CD4-positive, CD25-positive, alpha-beta regulatory T cell (primary cell): ENCODE measurements at regions not wholly inside any gene's neighbourhood (a gene's known extent, or its start where the extent isn't known, plus 50 kb on each side); places are given as distances from the start of the nearest gene placed in this dataset.

Experiments used
- ATAC-seq, 2 donors: fragments of 150-1000 bp; cut with Tn5 transposase; one replicate each; pipeline ENCODE4 v1.10.0; 2021; ENCODE audit warnings: low read depth in 2 of 2, moderate number of reproducible peaks in 2 of 2, moderate library complexity in 1 of 2
- DNase-seq, 3 donors: peaks; one replicate each; pipeline versions ENCODE4 v3.0.0 to v3.0.0-alpha.2; 2012 to 2022; ENCODE audit warnings: mixed read lengths in 1 of 3
- H3K27ac ChIP-seq: one replicate; pipeline ENCODE4 v1.7.0; 2013; ENCODE audit warnings: mild to moderate bottlenecking, low read length; ENCODE audit not compliant: insufficient read depth, poor library complexity, severe bottlenecking
- H3K27me3 ChIP-seq: one replicate; pipeline ENCODE4 v1.7.0; 2013; ENCODE audit warnings: low read length; ENCODE audit not compliant: control insufficient read depth, insufficient read depth
- H3K36me3 ChIP-seq: one replicate; pipeline ENCODE4 v1.7.0; 2013; ENCODE audit warnings: mild to moderate bottlenecking, low read length, moderate library complexity; ENCODE audit not compliant: control insufficient read depth, insufficient read depth
- H3K4me1 ChIP-seq: 2 replicates; pipeline ENCODE4 v1.7.0; 2013; ENCODE audit warnings: mild to moderate bottlenecking, low read length; ENCODE audit not compliant: insufficient read depth, control insufficient read depth, poor library complexity, severe bottlenecking
- H3K4me3 ChIP-seq: one replicate; pipeline ENCODE4 v1.7.0; 2013; ENCODE audit warnings: low read depth, mild to moderate bottlenecking, low read length, moderate library complexity
- H3K9me3 ChIP-seq, 2 experiments: 1 replicate in 1 of 2; 2 replicates in 1 of 2; pipeline ENCODE4 v1.7.0; 2013; ENCODE audit warnings: low read length in 2 of 2, mild to moderate bottlenecking in 1 of 2, moderate library complexity in 1 of 2; ENCODE audit not compliant: control insufficient read depth in 2 of 2
- H3K27ac Mint-ChIP-seq, 3 donors: one replicate each; pipeline ENCODE4 v1.8.0; 2020 to 2022; ENCODE audit warnings: mild to moderate bottlenecking in 3 of 3, mixed read lengths in 3 of 3, moderate library complexity in 2 of 3
- H3K27me3 Mint-ChIP-seq: one replicate; pipeline ENCODE4 v1.8.0; 2022; ENCODE audit warnings: mild to moderate bottlenecking, mixed read lengths
- H3K36me3 Mint-ChIP-seq: one replicate; pipeline ENCODE4 v1.8.0; 2020; ENCODE audit warnings: mixed read lengths
- H3K4me1 Mint-ChIP-seq, 4 donors: one replicate each; pipeline ENCODE4 v1.8.0; 2020 to 2022; ENCODE audit warnings: mixed read lengths in 4 of 4, mild to moderate bottlenecking in 1 of 4
- H3K4me3 Mint-ChIP-seq, 4 donors: one replicate each; pipeline ENCODE4 v1.8.0; 2020 to 2022; ENCODE audit warnings: mild to moderate bottlenecking in 4 of 4, mixed read lengths in 4 of 4, moderate library complexity in 3 of 4
- H3K9me3 Mint-ChIP-seq, 7 donors: one replicate each; pipeline ENCODE4 v1.8.0; 2020 to 2022; ENCODE audit warnings: mixed read lengths in 7 of 7, mild to moderate bottlenecking in 3 of 7, moderate library complexity in 2 of 7

GRCh38 chr2:355773-356172, 67.9 kb upstream of the ALKAL2 start:
- Mint-ChIP-seq H3K4me1 (no peaks in the 10 kb centered on the region), H3K9me3 (peaks cover 0 to 6% (median 1%) of the 10 kb centered on the region in 7 donors), H3K4me3 (no peak overlapping the region), H3K27ac (no peak overlapping the region), H3K36me3 (no peaks in the 10 kb centered on the region), H3K27me3 (peaks cover 25% of the 10 kb centered on the region)
- no peaks in the 10 kb centered on the region for H3K27me3 ChIP-seq
- no peak for DNase-seq
- no peaks in the 10 kb centered on the region for H3K9me3 ChIP-seq
- H3K4me1 ChIP-seq = no peaks in the 10 kb centered on the region
- H3K36me3 ChIP-seq = no peaks in the 10 kb centered on the region
- no peak for ATAC-seq
- no peak overlapping the region for H3K27ac ChIP-seq
- no peak overlapping the region for H3K4me3 ChIP-seq

GRCh38 chr2:352696-353095, 64.8 kb upstream of the ALKAL2 start:
- no peak overlapping the region for H3K4me3 ChIP-seq
- Mint-ChIP-seq H3K4me3 (no peak overlapping the region), H3K4me1 (no peaks in the 10 kb centered on the region), H3K9me3 (no peaks in the 10 kb centered on the region), H3K27ac (no peak overlapping the region), H3K27me3 (peaks cover 23% of the 10 kb centered on the region), H3K36me3 (no peaks in the 10 kb centered on the region)
- H3K9me3 ChIP-seq = no peaks in the 10 kb centered on the region
- H3K27ac ChIP-seq = no peak overlapping the region
- H3K36me3 ChIP-seq = no peaks in the 10 kb centered on the region
- ATAC-seq (no peak), DNase-seq (no peak)
- H3K4me1 ChIP-seq = no peaks in the 10 kb centered on the region
- no peaks in the 10 kb centered on the region for H3K27me3 ChIP-seq

DNA sequence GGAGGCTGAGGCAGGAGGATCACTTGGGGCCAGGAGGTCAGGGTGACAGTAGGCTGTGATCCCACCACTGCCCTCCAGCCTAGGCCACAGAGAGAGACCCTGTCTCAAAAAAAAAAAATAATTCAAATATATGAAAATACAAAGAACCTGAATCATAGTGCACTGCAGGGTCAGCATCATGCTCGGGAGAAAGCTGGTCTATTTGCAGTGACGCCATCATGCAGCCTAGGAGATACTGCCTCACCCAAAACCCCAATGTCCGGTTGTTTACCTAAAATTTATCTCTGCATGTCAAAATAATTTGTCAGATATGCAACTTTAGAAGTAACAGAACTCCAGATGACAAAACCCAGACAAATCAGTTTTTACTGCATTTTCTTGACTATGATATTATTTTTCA, 61.5 kb upstream of the ALKAL2 start:
- no peak overlapping the region for H3K4me3 ChIP-seq
- no peaks in the 10 kb centered on the region for H3K9me3 ChIP-seq
- Mint-ChIP-seq H3K9me3 (peaks cover 0 to 2% (median 0%) of the 10 kb centered on the region in 7 donors), H3K27me3 (peaks cover 29% of the 10 kb centered on the region), H3K27ac (peak overlapping the region in 1 of 3 donors; percentile 12), H3K4me3 (no peak overlapping the region), H3K36me3 (no peaks in the 10 kb centered on the region), H3K4me1 (no peaks in the 10 kb centered on the region)
- no peak for ATAC-seq
- H3K36me3 ChIP-seq = no peaks in the 10 kb centered on the region
- H3K27ac ChIP-seq = no peak overlapping the region
- peaks cover 3% of the 10 kb centered on the region for H3K27me3 ChIP-seq
- no peaks in the 10 kb centered on the region for H3K4me1 ChIP-seq
- DNase-seq = no peak

- Mint-ChIP-seq H3K27ac (no peak overlapping the region), H3K36me3 (no peaks in the 10 kb centered on the region), H3K27me3 (peaks cover 29% of the 10 kb centered on the region), H3K4me1 (no peaks in the 10 kb centered on the region), H3K4me3 (no peak overlapping the region), H3K9me3 (peaks cover 0 to 2% (median 0%) of the 10 kb centered on the region in 7 donors)
- H3K36me3 ChIP-seq = no peaks in the 10 kb centered on the region
- H3K27me3 ChIP-seq = peaks cover 3% of the 10 kb centered on the region
- no peak for DNase-seq
- H3K4me1 ChIP-seq = no peaks in the 10 kb centered on the region
- no peak overlapping the region for H3K27ac ChIP-seq
- no peak for ATAC-seq
- no peaks in the 10 kb centered on the region for H3K9me3 ChIP-seq
- no peak overlapping the region for H3K4me3 ChIP-seq
Measured at GRCh38 chr2:348361-348916, 60.5 kb upstream of the ALKAL2 start.

DNA sequence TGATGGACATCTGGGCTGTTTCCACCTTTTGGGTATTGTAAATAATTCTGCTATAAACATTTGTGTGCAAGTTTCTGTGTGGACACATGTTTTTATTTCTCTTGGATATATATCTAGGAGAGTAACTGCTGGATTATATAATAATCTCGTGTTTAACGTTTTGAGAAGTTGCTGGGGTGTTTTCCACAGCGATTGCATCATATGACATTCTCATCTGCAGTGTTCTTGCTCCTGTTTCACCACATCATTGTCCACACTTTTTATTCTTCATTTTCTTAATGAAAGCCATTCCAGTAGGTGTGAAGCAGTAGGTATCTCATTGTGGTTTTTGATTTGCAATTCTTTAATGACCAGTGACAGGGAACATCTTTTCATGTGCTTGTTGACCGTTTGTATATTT, 56.9 kb upstream of the ALKAL2 start:
- H3K36me3 Mint-ChIP-seq = no peaks in the 10 kb centered on the region
- H3K4me1 Mint-ChIP-seq = peaks cover 0 to 2% (median 0%) of the 10 kb centered on the region in 4 donors
- H3K27me3 Mint-ChIP-seq = peaks cover 34% of the 10 kb centered on the region
- no peak overlapping the region for H3K27ac Mint-ChIP-seq
- H3K4me3 ChIP-seq = no peak overlapping the region
- no peaks in the 10 kb centered on the region for H3K36me3 ChIP-seq
- peaks cover 0 to 6% (median 0%) of the 10 kb centered on the region in 7 donors for H3K9me3 Mint-ChIP-seq
- no peak overlapping the region for H3K27ac ChIP-seq
- H3K9me3 ChIP-seq = no peaks in the 10 kb centered on the region
- ATAC-seq (no peak), DNase-seq (no peak)
- peaks cover 3% of the 10 kb centered on the region for H3K27me3 ChIP-seq
- no peaks in the 10 kb centered on the region for H3K4me1 ChIP-seq
- H3K4me3 Mint-ChIP-seq = no peak overlapping the region

DNA sequence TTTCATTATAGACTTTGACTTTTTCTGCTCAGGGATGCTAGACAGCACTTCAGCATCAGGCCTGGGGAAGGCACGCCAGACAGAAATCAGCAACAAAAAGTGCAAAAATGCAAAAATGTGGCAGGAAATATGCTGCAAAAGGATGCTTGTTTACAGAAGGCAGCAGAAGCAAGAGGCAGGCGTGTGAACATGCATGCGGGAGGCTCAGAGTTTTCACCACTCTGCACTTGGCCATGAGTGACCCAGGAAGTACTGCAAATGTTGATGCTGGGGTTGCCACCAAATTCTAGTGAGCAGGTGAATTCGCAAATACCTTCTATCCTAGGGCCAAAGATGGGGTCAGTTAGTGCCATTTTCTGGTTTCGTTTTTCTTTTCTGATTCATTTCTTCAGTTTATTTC, 55.5 kb upstream of the ALKAL2 start:
- Histone ChIP-seq H3K9me3 (peaks cover 0 to 7% of the 10 kb centered on the region in 2 experiments), H3K27ac (no peak overlapping the region), H3K4me1 (no peaks in the 10 kb centered on the region), H3K27me3 (peaks cover 3% of the 10 kb centered on the region), H3K4me3 (no peak overlapping the region), H3K36me3 (no peaks in the 10 kb centered on the region)
- Mint-ChIP-seq H3K27me3 (peaks cover 34% of the 10 kb centered on the region), H3K4me1 (peaks cover 0 to 2% (median 0%) of the 10 kb centered on the region in 4 donors), H3K27ac (no peak overlapping the region), H3K4me3 (no peak overlapping the region), H3K9me3 (peaks cover 0 to 12% (median 4%) of the 10 kb centered on the region in 7 donors), H3K36me3 (no peaks in the 10 kb centered on the region)
- DNase-seq (no peak), ATAC-seq (no peak)

- H3K27me3 Mint-ChIP-seq = peaks cover 36% of the 10 kb centered on the region
- Histone ChIP-seq H3K9me3 (peaks cover 0 to 21% of the 10 kb centered on the region in 2 experiments), H3K36me3 (no peaks in the 10 kb centered on the region), H3K27ac (no peak overlapping the region), H3K4me3 (no peak overlapping the region), H3K27me3 (peaks cover 3% of the 10 kb centered on the region), H3K4me1 (no peaks in the 10 kb centered on the region)
- peaks cover 0 to 2% (median 0%) of the 10 kb centered on the region in 4 donors for H3K4me1 Mint-ChIP-seq
- peaks cover 2 to 23% (median 7%) of the 10 kb centered on the region in 7 donors for H3K9me3 Mint-ChIP-seq
- no peak for DNase-seq
- H3K27ac Mint-ChIP-seq = no peak overlapping the region
- H3K36me3 Mint-ChIP-seq = no peaks in the 10 kb centered on the region
- H3K4me3 Mint-ChIP-seq = no peak overlapping the region
- no peak for ATAC-seq
Measured at GRCh38 chr2:341912-342311, 54.0 kb upstream of the ALKAL2 start.

DNA sequence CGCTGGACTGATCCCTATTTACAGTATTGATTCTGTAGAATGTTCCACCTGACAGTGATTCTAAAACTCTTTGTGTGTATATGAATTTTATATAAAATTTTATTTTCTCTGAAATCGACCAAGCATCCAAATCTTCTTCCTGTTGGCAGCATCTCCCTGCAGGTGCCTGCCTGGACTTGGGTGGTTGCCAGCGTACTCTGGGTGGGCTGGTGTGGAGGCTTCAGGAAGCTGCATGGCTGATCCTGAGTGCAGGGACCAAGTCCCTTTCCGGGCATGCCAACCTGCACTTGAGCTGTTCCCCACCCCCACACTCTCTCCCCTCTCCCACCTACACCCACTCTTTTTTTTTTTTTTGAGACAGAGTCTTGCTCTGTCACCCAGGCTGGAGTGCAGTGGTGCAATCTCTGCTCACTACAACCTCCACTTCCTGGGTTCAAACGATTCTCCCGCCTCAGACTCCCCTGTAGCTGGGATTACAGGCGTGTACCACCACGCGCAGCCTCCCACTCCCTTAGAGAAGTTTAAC, 53.2 kb upstream of the ALKAL2 start:
- no peak for ATAC-seq
- H3K27me3 ChIP-seq = no peaks in the 10 kb centered on the region
- Mint-ChIP-seq H3K9me3 (peaks cover 4 to 29% (median 9%) of the 10 kb centered on the region in 7 donors), H3K27me3 (peaks cover 30% of the 10 kb centered on the region), H3K4me3 (no peak overlapping the region), H3K36me3 (no peaks in the 10 kb centered on the region), H3K4me1 (peaks cover 0 to 2% (median 0%) of the 10 kb centered on the region in 4 donors), H3K27ac (peak overlapping the region in 1 of 3 donors; percentile 50)
- no peak overlapping the region for H3K4me3 ChIP-seq
- H3K9me3 ChIP-seq = peaks cover 7 to 29% of the 10 kb centered on the region in 2 experiments
- H3K36me3 ChIP-seq = no peaks in the 10 kb centered on the region
- DNase-seq = no peak
- H3K27ac ChIP-seq = no peak overlapping the region
- H3K4me1 ChIP-seq = no peaks in the 10 kb centered on the region
